ENCODE measurements at regions not wholly inside any gene's neighbourhood (a gene's known extent, or its start where the extent isn't known, plus 50 kb on each side); places are given as distances from the start of the nearest gene placed in this dataset.

GRCh38 chr3:187906920-187907319 lies 161.7 kb upstream of the BCL6 start:
- TF ChIP-seq CTCF (IDR thresholded peaks at IDR 0.05) (no peak), EP300 (IDR thresholded peaks at IDR 0.05) (no peak), USF2 (IDR thresholded peaks at IDR 0.05) (no peak), PBX3 (IDR thresholded peaks at IDR 0.05) (no peak), PHF8 (IDR thresholded peaks at IDR 0.05; ENCODE audit: borderline replicate concordance, low read depth) (no peak), POLR2A (IDR thresholded peaks at IDR 0.05; ENCODE audit: low read length) (no peak), CEBPB (IDR thresholded peaks at IDR 0.05) (no peak), FOSL2 (IDR thresholded peaks at IDR 0.05) (no peak), FOSL2 (CRISPR knock-in tag; IDR thresholded peaks at IDR 0.05) (no peak), POLR2AphosphoS2 (conservative IDR thresholded peaks at IDR 0.05; ENCODE audit: low read length) (no peak), REST (IDR thresholded peaks at IDR 0.05) (no peak), BHLHE40 (IDR thresholded peaks at IDR 0.05; ENCODE audit: low read depth, low read length) (no peak), NR3C1 (IDR thresholded peaks at IDR 0.05) (no peak)

Data from A549 (cell line).